OCI-LY3 (cell line): ENCODE measurements at regions not wholly inside any gene's neighbourhood (a gene's known extent, or its start where the extent isn't known, plus 50 kb on each side); places are given as distances from the start of the nearest gene placed in this dataset.

ENCODE experiments used
- H2AFZ ChIP-seq: fragments of 200-600, 300-600 bp; shearing (Covaris generic); 2 replicates; pipeline ENCODE4 v1.6.0; 2014; ENCODE audit warnings: antibody characterized with exemption, low read depth, low read length
- H3K27ac ChIP-seq: fragments of 200-600, 300-600 bp; sonication (generic); 2 replicates; pipeline ENCODE4 v1.5.1; 2014; ENCODE audit warnings: mild to moderate bottlenecking, low read length, moderate library complexity, mixed read lengths
- H3K27me3 ChIP-seq: fragments of 200-600, 300-600 bp; sonication (generic); 2 replicates; pipeline ENCODE4 v1.6.1; 2014; ENCODE audit warnings: low read depth, low read length, mixed read lengths
- H3K36me3 ChIP-seq: fragments of 200-600, 300-600 bp; sonication (generic); replicated peaks from 2 replicates; pipeline ENCODE3; 2014; ENCODE audit warnings: low read depth, low read length, mixed read lengths
- H3K4me1 ChIP-seq: fragments of 300-600, 200-600 bp; sonication (generic); 2 replicates; pipeline ENCODE4 v1.6.1; 2014; ENCODE audit warnings: low read length, mixed read lengths
- H3K4me2 ChIP-seq: fragments of 200-600, 300-600 bp; sonication (generic); 2 replicates; pipeline ENCODE4 v1.6.1; 2014; ENCODE audit warnings: low read length, mixed read lengths
- H3K4me3 ChIP-seq: fragments of 300-600, 200-600 bp; sonication (generic); 2 replicates; pipeline ENCODE4 v1.5.1; 2014; ENCODE audit warnings: antibody characterized with exemption, mild to moderate bottlenecking, low read length, moderate library complexity
- H3K79me2 ChIP-seq: fragments of 300-600, 200-600 bp; shearing (Covaris generic); 2 replicates; pipeline ENCODE4 v1.6.1; 2014; ENCODE audit warnings: mild to moderate bottlenecking, low read length, mixed read lengths
- H3K9ac ChIP-seq: fragments of 300-600, 200-600 bp; shearing (Covaris generic); 2 replicates; pipeline ENCODE4 v1.6.0; 2014; ENCODE audit warnings: mild to moderate bottlenecking, low read length, moderate library complexity
- H3K9me3 ChIP-seq: fragments of 200-600, 300-600 bp; shearing (Covaris generic); 2 replicates; pipeline ENCODE4 v1.6.1; 2014; ENCODE audit warnings: low read length, mixed read lengths; ENCODE audit not compliant: insufficient read depth
- H4K20me1 ChIP-seq: fragments of 200-600, 300-600 bp; sonication (generic); 2 replicates; pipeline ENCODE4 v1.6.1; 2016; ENCODE audit warnings: low read length, mixed read lengths; ENCODE audit not compliant: insufficient read depth
- EZH2phosphoT487 ChIP-seq: fragments of 200-600 bp; shearing (Covaris generic); IDR thresholded peaks from 2 replicates; pipeline ENCODE4 v1.6.1; 2018; ENCODE audit warnings: antibody characterized with exemption, mixed run types, low read depth
- TF ChIP-seq, protein P1 (sequence below): fragments of 200-600, 300-600 bp; sonication (generic); IDR thresholded peaks from 2 replicates; pipeline ENCODE4 v1.5.1; 2014; ENCODE audit warnings: antibody characterized with exemption, low read length, low read depth

DNA sequence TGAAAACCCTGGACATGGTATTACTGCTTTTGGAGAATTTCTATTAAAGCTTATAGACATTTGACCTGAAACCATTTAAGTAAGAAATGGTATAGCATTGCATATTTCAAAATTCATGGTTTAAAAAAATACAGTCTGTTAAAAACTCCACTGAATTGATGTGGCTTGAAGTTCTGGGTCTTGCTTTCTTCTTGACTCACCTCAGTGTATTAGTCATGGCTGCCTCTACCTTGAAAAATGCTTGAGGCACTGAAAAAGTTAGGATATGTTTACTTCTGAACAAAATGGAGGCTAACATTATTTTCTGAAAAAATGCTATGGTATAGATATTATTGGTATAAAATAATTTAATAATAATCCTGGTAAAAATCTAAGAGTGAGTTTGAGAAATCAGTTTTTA, 349.2 kb downstream of the AASDHPPT start:
- TF ChIP-seq, protein P1, sequence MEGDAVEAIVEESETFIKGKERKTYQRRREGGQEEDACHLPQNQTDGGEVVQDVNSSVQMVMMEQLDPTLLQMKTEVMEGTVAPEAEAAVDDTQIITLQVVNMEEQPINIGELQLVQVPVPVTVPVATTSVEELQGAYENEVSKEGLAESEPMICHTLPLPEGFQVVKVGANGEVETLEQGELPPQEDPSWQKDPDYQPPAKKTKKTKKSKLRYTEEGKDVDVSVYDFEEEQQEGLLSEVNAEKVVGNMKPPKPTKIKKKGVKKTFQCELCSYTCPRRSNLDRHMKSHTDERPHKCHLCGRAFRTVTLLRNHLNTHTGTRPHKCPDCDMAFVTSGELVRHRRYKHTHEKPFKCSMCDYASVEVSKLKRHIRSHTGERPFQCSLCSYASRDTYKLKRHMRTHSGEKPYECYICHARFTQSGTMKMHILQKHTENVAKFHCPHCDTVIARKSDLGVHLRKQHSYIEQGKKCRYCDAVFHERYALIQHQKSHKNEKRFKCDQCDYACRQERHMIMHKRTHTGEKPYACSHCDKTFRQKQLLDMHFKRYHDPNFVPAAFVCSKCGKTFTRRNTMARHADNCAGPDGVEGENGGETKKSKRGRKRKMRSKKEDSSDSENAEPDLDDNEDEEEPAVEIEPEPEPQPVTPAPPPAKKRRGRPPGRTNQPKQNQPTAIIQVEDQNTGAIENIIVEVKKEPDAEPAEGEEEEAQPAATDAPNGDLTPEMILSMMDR: no peak
- no peak for TF ChIP-seq EZH2phosphoT487
- H3K9me3 ChIP-seq: no peaks in the 10 kb centered on the region
- H3K36me3 ChIP-seq: no peaks in the 10 kb centered on the region
- no peak overlapping the region for H3K4me3 ChIP-seq
- no peaks in the 10 kb centered on the region for H3K79me2 ChIP-seq
- no peaks in the 10 kb centered on the region for H3K27me3 ChIP-seq
- H2AFZ ChIP-seq: no peak overlapping the region
- no peaks in the 10 kb centered on the region for H3K4me1 ChIP-seq
- no peak overlapping the region for H3K9ac ChIP-seq
- H3K4me2 ChIP-seq: no peak overlapping the region
- no peak overlapping the region for H3K27ac ChIP-seq
- H4K20me1 ChIP-seq: no peaks in the 10 kb centered on the region

DNA sequence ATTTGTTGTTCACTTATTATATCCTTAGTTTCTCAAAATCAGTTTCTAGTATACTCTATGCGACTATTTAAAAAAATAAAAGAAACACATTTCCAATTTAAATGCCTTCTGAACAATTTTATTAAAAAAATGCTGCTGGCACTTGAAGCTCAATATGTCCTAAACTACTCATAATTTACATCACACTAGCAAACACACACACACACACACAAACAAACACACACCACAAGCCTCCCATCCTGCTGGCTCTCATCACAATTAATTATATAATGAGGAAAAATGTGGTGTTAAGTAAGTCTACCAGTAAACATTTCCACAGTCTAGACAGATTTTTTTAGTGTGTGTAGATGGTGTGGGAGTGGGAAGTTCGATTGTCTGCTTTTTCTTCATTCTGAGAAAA, 350.3 kb downstream of the AASDHPPT start:
- no peak overlapping the region for H3K9ac ChIP-seq
- H3K79me2 ChIP-seq: no peaks in the 10 kb centered on the region
- no peak overlapping the region for H3K27ac ChIP-seq
- no peak overlapping the region for H3K4me2 ChIP-seq
- H2AFZ ChIP-seq: no peak overlapping the region
- H3K4me1 ChIP-seq: no peaks in the 10 kb centered on the region
- no peak overlapping the region for H3K4me3 ChIP-seq
- TF ChIP-seq EZH2phosphoT487: no peak
- TF ChIP-seq, protein P1: no peak
- H3K9me3 ChIP-seq: no peaks in the 10 kb centered on the region
- H3K27me3 ChIP-seq: no peaks in the 10 kb centered on the region
- H4K20me1 ChIP-seq: no peaks in the 10 kb centered on the region
- H3K36me3 ChIP-seq: no peaks in the 10 kb centered on the region

- TF ChIP-seq, protein P1: no peak
- no peak for TF ChIP-seq EZH2phosphoT487
- Histone ChIP-seq H2AFZ (no peak overlapping the region), H3K9ac (no peak overlapping the region), H3K4me2 (no peak overlapping the region), H3K27me3 (no peaks in the 10 kb centered on the region), H4K20me1 (no peaks in the 10 kb centered on the region), H3K36me3 (no peaks in the 10 kb centered on the region), H3K4me1 (no peaks in the 10 kb centered on the region), H3K79me2 (no peaks in the 10 kb centered on the region), H3K27ac (no peak overlapping the region), H3K4me3 (no peak overlapping the region), H3K9me3 (no peaks in the 10 kb centered on the region)
Measured at GRCh38 chr11:106442032-106442431, 364.6 kb downstream of the AASDHPPT start.

DNA sequence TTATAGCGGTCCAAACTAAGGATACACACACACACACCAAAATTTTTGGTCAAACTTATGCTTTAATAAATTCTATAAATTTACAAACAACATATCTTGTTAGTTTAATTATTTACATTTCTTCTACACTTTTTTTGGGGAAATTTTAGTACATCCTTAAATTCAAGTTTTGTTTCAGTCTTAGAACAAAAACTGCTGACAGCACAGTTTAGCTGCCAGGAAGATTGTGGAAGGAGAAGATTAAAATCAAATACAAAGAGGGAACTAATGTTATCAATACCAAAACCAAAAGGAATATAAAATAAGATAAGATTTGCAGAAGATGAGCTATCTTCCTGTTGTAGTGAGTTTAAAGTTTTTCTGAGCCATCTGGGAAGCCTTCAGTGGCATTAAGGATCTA, 368.8 kb downstream of the AASDHPPT start:
- no peaks in the 10 kb centered on the region for H3K79me2 ChIP-seq
- no peak overlapping the region for H3K9ac ChIP-seq
- H3K4me1 ChIP-seq: no peaks in the 10 kb centered on the region
- no peaks in the 10 kb centered on the region for H3K9me3 ChIP-seq
- no peaks in the 10 kb centered on the region for H3K27me3 ChIP-seq
- H2AFZ ChIP-seq: no peak overlapping the region
- no peak overlapping the region for H3K4me2 ChIP-seq
- H3K27ac ChIP-seq: no peak overlapping the region
- no peak for TF ChIP-seq EZH2phosphoT487
- H3K4me3 ChIP-seq: no peak overlapping the region
- H4K20me1 ChIP-seq: no peaks in the 10 kb centered on the region
- H3K36me3 ChIP-seq: no peaks in the 10 kb centered on the region

DNA sequence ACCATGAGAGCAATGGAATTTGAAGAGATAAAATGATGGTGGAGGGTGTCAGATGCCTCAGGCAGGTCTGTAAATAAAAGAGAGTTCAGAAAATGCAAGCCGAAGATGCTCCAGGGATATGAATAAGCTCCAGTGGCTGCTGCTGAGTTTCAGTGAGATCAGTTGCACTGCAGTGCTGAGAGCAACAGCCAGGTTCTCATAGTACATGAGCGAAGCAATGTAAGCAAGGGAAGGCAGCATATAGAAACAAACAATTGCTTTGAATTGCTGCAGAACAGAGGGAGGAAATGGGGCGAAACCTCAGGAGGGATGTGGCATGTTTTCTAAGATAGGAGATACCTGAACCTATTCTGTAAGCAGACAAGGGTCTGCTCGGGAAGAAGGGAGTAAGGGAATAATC, 369.5 kb downstream of the AASDHPPT start:
- Histone ChIP-seq H3K27me3 (no peaks in the 10 kb centered on the region), H3K4me2 (no peak overlapping the region), H2AFZ (no peak overlapping the region)

More for the DNA sequence above, 369.5 kb downstream of the AASDHPPT start:
- Histone ChIP-seq H3K9ac (no peak overlapping the region), H4K20me1 (no peaks in the 10 kb centered on the region), H3K79me2 (no peaks in the 10 kb centered on the region), H3K27ac (no peak overlapping the region), H3K9me3 (no peaks in the 10 kb centered on the region), H3K4me1 (no peaks in the 10 kb centered on the region), H3K4me3 (no peak overlapping the region), H3K36me3 (no peaks in the 10 kb centered on the region)
- no peak for TF ChIP-seq EZH2phosphoT487
- TF ChIP-seq, protein P1: no peak
